Osteoblast (primary cell): ENCODE measurements at regions not wholly inside any gene's neighbourhood (a gene's known extent, or its start where the extent isn't known, plus 50 kb on each side); places are given as distances from the start of the nearest gene placed in this dataset.

Source experiments
- DNase-seq: peaks from one replicate; pipeline ENCODE4 v3.0.0; 2011; ENCODE audit warnings: low spot score, mixed read lengths; ENCODE audit not compliant: insufficient read length; ENCODE audit errors: missing footprints
- H2AFZ ChIP-seq: 2 replicates; pipeline ENCODE4 v1.6.0; 2011; ENCODE audit warnings: mild to moderate bottlenecking, low read length
- H3K27ac ChIP-seq: 2 replicates; pipeline ENCODE4 v1.5.1; 2011; ENCODE audit warnings: mild to moderate bottlenecking, low read depth, low read length, moderate library complexity
- H3K27me3 ChIP-seq: 2 replicates; pipeline ENCODE4 v1.6.0; 2012; ENCODE audit warnings: mild to moderate bottlenecking, control low read depth, inconsistent platforms, low read length, moderate library complexity; ENCODE audit not compliant: insufficient read depth
- H3K36me3 ChIP-seq: 2 replicates; pipeline ENCODE4 v1.5.1; 2011; ENCODE audit warnings: mild to moderate bottlenecking, low read length, control low read depth, moderate library complexity; ENCODE audit not compliant: insufficient read depth
- H3K4me1 ChIP-seq: 2 replicates; pipeline ENCODE4 v1.5.1; 2011; ENCODE audit warnings: mild to moderate bottlenecking, low read length, control low read depth, moderate library complexity; ENCODE audit not compliant: insufficient read depth
- H3K4me2 ChIP-seq: 2 replicates; pipeline ENCODE4 v1.6.0; 2011; ENCODE audit warnings: mild to moderate bottlenecking, low read length; ENCODE audit not compliant: insufficient read depth
- H3K4me3 ChIP-seq: fragments of 200-600 bp; sonication (generic); 3 replicates; pipeline ENCODE4 v1.5.1; 2012; ENCODE audit warnings: mild to moderate bottlenecking, low read length, inconsistent platforms; ENCODE audit not compliant: insufficient read depth
- H3K79me2 ChIP-seq: 2 replicates; pipeline ENCODE4 v1.6.0; 2012; ENCODE audit warnings: mild to moderate bottlenecking, low read length, control low read depth, inconsistent platforms; ENCODE audit not compliant: insufficient read depth
- H3K9me3 ChIP-seq: 2 replicates; pipeline ENCODE4 v1.5.1; 2011; ENCODE audit warnings: low read depth, low read length, control low read depth
- H4K20me1 ChIP-seq: 2 replicates; pipeline ENCODE4 v1.6.0; 2012; ENCODE audit warnings: mild to moderate bottlenecking, low read length, control low read depth; ENCODE audit not compliant: insufficient read depth
- CTCF ChIP-seq: IDR thresholded peaks from 2 replicates; pipeline ENCODE4 v1.5.1; 2011; ENCODE audit warnings: mild to moderate bottlenecking, low read depth, low read length, moderate library complexity; ENCODE audit errors: extremely low read depth

DNA sequence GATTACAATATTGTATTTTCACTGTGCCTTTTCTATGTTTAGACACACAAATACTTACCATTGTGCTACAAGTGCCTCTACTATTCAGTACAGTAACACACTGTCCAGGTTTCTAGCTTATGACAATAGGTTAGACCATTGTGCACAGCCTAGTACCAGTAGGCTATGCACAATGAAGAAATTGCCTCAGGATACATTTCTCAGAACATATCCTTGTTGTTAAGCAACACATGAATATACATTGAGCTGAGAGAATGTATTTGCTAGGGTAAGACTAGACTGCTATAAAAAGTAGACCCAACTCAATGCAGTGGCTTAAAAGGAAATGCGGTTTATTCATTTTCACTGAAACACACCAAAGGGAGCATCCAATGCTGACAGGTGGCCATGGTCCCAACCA lies 285.1 kb downstream of the HS3ST3A1 start:
- Histone ChIP-seq H3K4me3 (no peak overlapping the region), H3K27ac (no peak overlapping the region), H2AFZ (no peak overlapping the region), H3K79me2 (no peaks in the 10 kb centered on the region), H4K20me1 (no peaks in the 10 kb centered on the region), H3K27me3 (no peaks in the 10 kb centered on the region), H3K9me3 (no peaks in the 10 kb centered on the region), H3K36me3 (no peaks in the 10 kb centered on the region), H3K4me1 (peaks cover 1% of the 10 kb centered on the region), H3K4me2 (no peak overlapping the region)
- DNase-seq = no peak
- no peak for TF ChIP-seq CTCF

- TF ChIP-seq CTCF = no peak
- no peak overlapping the region for H3K27ac ChIP-seq
- no peak overlapping the region for H3K4me2 ChIP-seq
Observed at GRCh38 chr17:13311306-13311705, 290.4 kb downstream of the HS3ST3A1 start.

GRCh38 chr17:13310858-13311257 lies 290.9 kb downstream of the HS3ST3A1 start:
- Histone ChIP-seq H3K27me3 (no peaks in the 10 kb centered on the region), H3K27ac (no peak overlapping the region), H3K4me1 (peaks cover 3% of the 10 kb centered on the region), H3K4me2 (no peak overlapping the region), H3K4me3 (no peak overlapping the region), H2AFZ (no peak overlapping the region), H4K20me1 (no peaks in the 10 kb centered on the region), H3K36me3 (no peaks in the 10 kb centered on the region), H3K9me3 (peaks cover 2% of the 10 kb centered on the region), H3K79me2 (no peaks in the 10 kb centered on the region)
- TF ChIP-seq CTCF = no peak
- DNase-seq = no peak

More at GRCh38 chr17:13311306-13311705, 290.4 kb downstream of the HS3ST3A1 start:
- Histone ChIP-seq H3K79me2 (no peaks in the 10 kb centered on the region), H3K4me1 (peaks cover 3% of the 10 kb centered on the region), H2AFZ (no peak overlapping the region), H3K4me3 (no peak overlapping the region), H3K36me3 (no peaks in the 10 kb centered on the region), H3K27me3 (no peaks in the 10 kb centered on the region), H3K9me3 (peaks cover 2% of the 10 kb centered on the region), H4K20me1 (no peaks in the 10 kb centered on the region)
- no peak for DNase-seq

GRCh38 chr17:13306310-13306962 lies 288.6 kb upstream of the ELAC2 start:
- peak; percentile 58 for DNase-seq
- Histone ChIP-seq H3K9me3 (peaks cover 2% of the 10 kb centered on the region), H3K4me1 (no peaks in the 10 kb centered on the region), H3K36me3 (no peaks in the 10 kb centered on the region), H3K4me2 (peak overlapping the region; percentile 28), H3K27me3 (peaks cover 6% of the 10 kb centered on the region), H2AFZ (peak overlapping the region; percentile 14), H3K27ac (no peak overlapping the region), H4K20me1 (no peaks in the 10 kb centered on the region), H3K79me2 (no peaks in the 10 kb centered on the region), H3K4me3 (no peak overlapping the region)
- peak; percentile 73 for TF ChIP-seq CTCF
